K562 (cell line): ENCODE measurements at regions not wholly inside any gene's neighbourhood (a gene's known extent, or its start where the extent isn't known, plus 50 kb on each side); places are given as distances from the start of the nearest gene placed in this dataset.

Source experiments
- ATAC-seq: fragments of 200-7000 bp; cut with Tn5 transposase; 3 replicates; pipeline ENCODE4 v1.9.1; 2020; ENCODE audit warnings: moderate library complexity
- BruUV-seq: library from RNA; stranded (reverse); fragments of 400-500 nt; replicated peaks from 2 replicates; lab custom pipeline; 2021; lab: Mats Ljungman, UMichigan
- CTCF ChIA-PET: fragments of 300-600 bp; formaldehyde crosslinking; extraction: SDS; loops from one replicate; lab custom pipeline; 2021; ENCODE audit warnings: low intra/inter-chr PET ratio; lab: Yijun Ruan, JAX
- POLR2A ChIA-PET: fragments of 300-600, 350-650 bp; sonication (Branson Sonifier 250); formaldehyde crosslinking; extraction: SDS; loops from one replicate; lab custom pipeline; 2021; ENCODE audit warnings: antibody characterized with exemption, inconsistent platforms; lab: Yijun Ruan, JAX
- DNase-seq, 4 experiments: peaks; one replicate each; pipeline versions ENCODE4 v3.0.0 to v3.0.0-alpha.2; 2011 to 2018; ENCODE audit warnings: low spot score in 3 of 4, mixed read lengths in 3 of 4; ENCODE audit errors: extremely low read depth in 1 of 4
- FAIRE-seq: peaks from 2 replicates; lab custom pipeline; 2011; peaks lifted over from hg19 to GRCh38; lab: Jason Lieb, UNC
- H2AFZ ChIP-seq: 2 replicates; pipeline ENCODE4 v1.6.0; 2011; ENCODE audit warnings: low read depth, low read length, control low read depth, inconsistent platforms
- H3K27ac ChIP-seq: fragments of 200-600 bp; 3 replicates; pipeline ENCODE4 v1.8.0; 2011; ENCODE audit warnings: low read depth, mild to moderate bottlenecking, control low read depth, inconsistent platforms, low read length, moderate library complexity, mixed read lengths; ENCODE audit errors: extremely low read depth
- H3K27me3 ChIP-seq, 2 experiments: fragments of 300-600 bp in 1 of 2; 2 replicates in 1 of 2; 3 replicates in 1 of 2; pipeline versions ENCODE4 v1.6.0 to v1.8.0; 2011; ENCODE audit warnings: inconsistent platforms in 2 of 2, low read length in 2 of 2, mild to moderate bottlenecking in 1 of 2, mixed read lengths in 1 of 2, moderate library complexity in 1 of 2; ENCODE audit not compliant: control insufficient read depth in 2 of 2, insufficient read depth in 2 of 2
- H3K36me3 ChIP-seq: fragments of 300-600 bp; 3 replicates; pipeline ENCODE4 v1.8.0; 2011; ENCODE audit warnings: mild to moderate bottlenecking, low read length, inconsistent platforms; ENCODE audit not compliant: control insufficient read depth, insufficient read depth
- H3K4me1 ChIP-seq, 2 experiments: fragments of 200-600 bp in 1 of 2; replicated peaks in 1 of 2; 2 replicates in 1 of 2; 3 replicates in 1 of 2; pipeline versions ENCODE4 v1.5.1 to v1.8.0; 2011; ENCODE audit warnings: inconsistent platforms in 2 of 2, low read length in 2 of 2, mild to moderate bottlenecking in 1 of 2, mixed read lengths in 1 of 2, moderate library complexity in 1 of 2; ENCODE audit not compliant: control insufficient read depth in 2 of 2, insufficient read depth in 2 of 2
- H3K4me2 ChIP-seq: 2 replicates; pipeline ENCODE4 v1.6.1; 2011; ENCODE audit warnings: low read length, control low read depth, inconsistent platforms, mixed read lengths; ENCODE audit not compliant: insufficient read depth
- H3K4me3 ChIP-seq: fragments of 200-600 bp; sonication (generic), shearing (Covaris generic); 2 replicates; pipeline ENCODE4 v1.5.1; 2016; ENCODE audit warnings: control low read depth, inconsistent platforms
- H3K79me2 ChIP-seq: fragments of 200-600 bp; 3 replicates; pipeline ENCODE4 v1.8.0; 2011; ENCODE audit warnings: low read length, inconsistent platforms; ENCODE audit not compliant: control insufficient read depth, insufficient read depth
- H3K9ac ChIP-seq, 2 experiments: 2 replicates each; pipeline versions ENCODE4 v1.6.0 to v1.6.1; 2011; ENCODE audit warnings: low read depth in 2 of 2, low read length in 2 of 2, control low read depth in 1 of 2, inconsistent platforms in 1 of 2, mild to moderate bottlenecking in 1 of 2, mixed read lengths in 1 of 2; ENCODE audit not compliant: insufficient read depth in 1 of 2
- H3K9me1 ChIP-seq: one replicate; pipeline ENCODE4 v1.6.0; 2011; ENCODE audit warnings: inconsistent platforms, mild to moderate bottlenecking, low read length, moderate library complexity; ENCODE audit not compliant: control insufficient read depth, insufficient read depth
- H3K9me3 ChIP-seq: replicated peaks from 2 replicates; pipeline ENCODE4 v1.5.1; 2011; ENCODE audit warnings: low read depth, low read length, inconsistent platforms; ENCODE audit not compliant: control insufficient read depth, insufficient read depth
- H4K20me1 ChIP-seq: replicated peaks from 2 replicates; pipeline ENCODE4 v1.6.1; 2011; ENCODE audit warnings: low read length, inconsistent platforms, mixed read lengths; ENCODE audit not compliant: control insufficient read depth, insufficient read depth
- ATF1 ChIP-seq, 2 experiments: fragments of 450-650 bp in 1 of 2; IDR thresholded peaks; 2 replicates each; pipeline ENCODE4 v1.6.1; 2016; ENCODE audit warnings: missing compliant biosample characterization in 1 of 2, missing genetic modification characterization in 1 of 2
- EP400 ChIP-seq: fragments of 450-650 bp; IDR thresholded peaks from 2 replicates; pipeline ENCODE4 v1.6.1; 2017; ENCODE audit warnings: antibody characterized with exemption, mild to moderate bottlenecking, moderate library complexity
- HOXB6 ChIP-seq: fragments of 250-450 bp; sonication (Bioruptor Pico); IDR thresholded peaks from 2 replicates; pipeline ENCODE4 v1.5.1; 2022; ENCODE audit warnings: mild to moderate bottlenecking, borderline replicate concordance
- NFATC3 ChIP-seq: fragments of 450-650 bp; IDR thresholded peaks from 2 replicates; pipeline ENCODE4 v1.6.1; 2017; ENCODE audit warnings: mild to moderate bottlenecking
- PATZ1 ChIP-seq: fragments of 250-450 bp; sonication (Bioruptor Pico); IDR thresholded peaks from 2 replicates; pipeline ENCODE4 v1.5.0; 2020; ENCODE audit warnings: mild to moderate bottlenecking, borderline replicate concordance
- U2AF1 ChIP-seq: fragments of 200-400 bp; formaldehyde crosslinking; optimal IDR thresholded peaks from 2 replicates; pipeline ENCODE3; 2017; ENCODE audit warnings: mild to moderate bottlenecking, low read depth, low read length, moderate library complexity
- in situ Hi-C: fragments of 300-500 bp; cut with MboI; formaldehyde crosslinking; loops from 4 replicates; pipeline ENCODE4 v1.15.0; 2018; ENCODE audit warnings: inconsistent platforms, mixed read lengths
- intact Hi-C: fragments of 100-400 bp; cut with micrococcal nuclease; formaldehyde crosslinking; loops from 2 replicates; pipeline ENCODE4 v1.14.2; 2022
- TF ChIP-seq, protein P1 (sequence below): fragments of 450-650 bp; IDR thresholded peaks from 2 replicates; pipeline ENCODE4 v1.6.1; 2014; ENCODE audit warnings: low read depth, mild to moderate bottlenecking, moderate library complexity, borderline replicate concordance
- TF ChIP-seq, protein P2 (sequence below): sonication (generic); formaldehyde crosslinking; IDR thresholded peaks from 2 replicates; pipeline ENCODE4 v1.8.0; 2022; ENCODE audit warnings: mild to moderate bottlenecking, missing genetic modification reagents
- TF ChIP-seq, protein P3 (sequence below): sonication (generic); formaldehyde crosslinking; IDR thresholded peaks from 2 replicates; pipeline ENCODE4 v1.8.0; 2022; ENCODE audit warnings: missing genetic modification reagents, mild to moderate bottlenecking, borderline replicate concordance

GRCh38 chr5:52705720-52706119, 82.0 kb upstream of the ITGA1 start:
- intact Hi-C loops (no loop called here), in situ Hi-C loops (no loop called here)
- Histone ChIP-seq H3K27ac (no peak overlapping the region), H2AFZ (no peak overlapping the region), H3K9me1 (no peaks in the 10 kb centered on the region), H3K27me3 (no peaks in the 10 kb centered on the region), H4K20me1 (no peaks in the 10 kb centered on the region), H3K79me2 (no peaks in the 10 kb centered on the region), H3K9ac (no peak overlapping the region), H3K9me3 (no peaks in the 10 kb centered on the region), H3K36me3 (no peaks in the 10 kb centered on the region), H3K4me1 (no peaks in the 10 kb centered on the region), H3K4me3 (no peak overlapping the region), H3K4me2 (no peak overlapping the region)
- ChIA-PET CTCF (no interaction called here), POLR2A (no interaction called here)
- TF ChIP-seq, protein P1, sequence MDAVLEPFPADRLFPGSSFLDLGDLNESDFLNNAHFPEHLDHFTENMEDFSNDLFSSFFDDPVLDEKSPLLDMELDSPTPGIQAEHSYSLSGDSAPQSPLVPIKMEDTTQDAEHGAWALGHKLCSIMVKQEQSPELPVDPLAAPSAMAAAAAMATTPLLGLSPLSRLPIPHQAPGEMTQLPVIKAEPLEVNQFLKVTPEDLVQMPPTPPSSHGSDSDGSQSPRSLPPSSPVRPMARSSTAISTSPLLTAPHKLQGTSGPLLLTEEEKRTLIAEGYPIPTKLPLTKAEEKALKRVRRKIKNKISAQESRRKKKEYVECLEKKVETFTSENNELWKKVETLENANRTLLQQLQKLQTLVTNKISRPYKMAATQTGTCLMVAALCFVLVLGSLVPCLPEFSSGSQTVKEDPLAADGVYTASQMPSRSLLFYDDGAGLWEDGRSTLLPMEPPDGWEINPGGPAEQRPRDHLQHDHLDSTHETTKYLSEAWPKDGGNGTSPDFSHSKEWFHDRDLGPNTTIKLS: no peak
- TF ChIP-seq, protein P2, sequence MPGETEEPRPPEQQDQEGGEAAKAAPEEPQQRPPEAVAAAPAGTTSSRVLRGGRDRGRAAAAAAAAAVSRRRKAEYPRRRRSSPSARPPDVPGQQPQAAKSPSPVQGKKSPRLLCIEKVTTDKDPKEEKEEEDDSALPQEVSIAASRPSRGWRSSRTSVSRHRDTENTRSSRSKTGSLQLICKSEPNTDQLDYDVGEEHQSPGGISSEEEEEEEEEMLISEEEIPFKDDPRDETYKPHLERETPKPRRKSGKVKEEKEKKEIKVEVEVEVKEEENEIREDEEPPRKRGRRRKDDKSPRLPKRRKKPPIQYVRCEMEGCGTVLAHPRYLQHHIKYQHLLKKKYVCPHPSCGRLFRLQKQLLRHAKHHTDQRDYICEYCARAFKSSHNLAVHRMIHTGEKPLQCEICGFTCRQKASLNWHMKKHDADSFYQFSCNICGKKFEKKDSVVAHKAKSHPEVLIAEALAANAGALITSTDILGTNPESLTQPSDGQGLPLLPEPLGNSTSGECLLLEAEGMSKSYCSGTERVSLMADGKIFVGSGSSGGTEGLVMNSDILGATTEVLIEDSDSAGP (CRISPR knock-in tag): no peak
- TF ChIP-seq, protein P3, sequence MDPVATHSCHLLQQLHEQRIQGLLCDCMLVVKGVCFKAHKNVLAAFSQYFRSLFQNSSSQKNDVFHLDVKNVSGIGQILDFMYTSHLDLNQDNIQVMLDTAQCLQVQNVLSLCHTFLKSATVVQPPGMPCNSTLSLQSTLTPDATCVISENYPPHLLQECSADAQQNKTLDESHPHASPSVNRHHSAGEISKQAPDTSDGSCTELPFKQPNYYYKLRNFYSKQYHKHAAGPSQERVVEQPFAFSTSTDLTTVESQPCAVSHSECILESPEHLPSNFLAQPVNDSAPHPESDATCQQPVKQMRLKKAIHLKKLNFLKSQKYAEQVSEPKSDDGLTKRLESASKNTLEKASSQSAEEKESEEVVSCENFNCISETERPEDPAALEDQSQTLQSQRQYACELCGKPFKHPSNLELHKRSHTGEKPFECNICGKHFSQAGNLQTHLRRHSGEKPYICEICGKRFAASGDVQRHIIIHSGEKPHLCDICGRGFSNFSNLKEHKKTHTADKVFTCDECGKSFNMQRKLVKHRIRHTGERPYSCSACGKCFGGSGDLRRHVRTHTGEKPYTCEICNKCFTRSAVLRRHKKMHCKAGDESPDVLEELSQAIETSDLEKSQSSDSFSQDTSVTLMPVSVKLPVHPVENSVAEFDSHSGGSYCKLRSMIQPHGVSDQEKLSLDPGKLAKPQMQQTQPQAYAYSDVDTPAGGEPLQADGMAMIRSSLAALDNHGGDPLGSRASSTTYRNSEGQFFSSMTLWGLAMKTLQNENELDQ: no peak
- TF ChIP-seq NFATC3 (no peak), EP400 (no peak), U2AF1 (no peak), PATZ1 (no peak), ATF1 (CRISPR knock-in tag; IDR thresholded peaks at IDR 0.05) (no peak), ATF1 (tag; IDR thresholded peaks at IDR 0.05) (no peak), HOXB6 (CRISPR knock-in tag) (no peak)
- no peak for DNase-seq
- ATAC-seq: no peak
- BruUV-seq: no TSS peak
- FAIRE-seq: no peak
